ENCODE measurements at regions not wholly inside any gene's neighbourhood (a gene's known extent, or its start where the extent isn't known, plus 50 kb on each side); places are given as distances from the start of the nearest gene placed in this dataset.

DNA sequence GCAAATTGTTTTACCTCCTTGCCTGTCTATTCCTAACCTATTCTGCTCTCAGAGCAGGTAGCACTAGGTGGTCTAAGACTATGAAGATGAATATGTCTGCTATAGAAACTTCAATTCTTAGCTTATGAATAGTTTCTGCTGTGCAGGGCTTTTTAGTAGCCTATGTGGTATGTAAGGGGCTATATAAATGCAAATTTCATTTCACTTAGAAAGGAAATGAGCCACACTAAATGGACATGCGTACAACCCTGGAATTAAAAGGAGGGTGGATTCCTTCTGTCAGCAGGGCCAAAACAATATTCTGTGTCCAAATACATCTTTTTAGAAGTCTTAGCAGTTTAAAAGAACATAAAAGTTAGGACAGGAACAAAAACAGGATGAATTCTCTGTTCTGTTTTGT lies 163.9 kb upstream of the GEMIN8 start:
- no peak for TF ChIP-seq CCAR2 (optimal IDR thresholded peaks at IDR 0.05; ENCODE audit: low read depth, low read length)
- no peak for TF ChIP-seq NR2C2 (CRISPR knock-in tag; IDR thresholded peaks at IDR 0.05; ENCODE audit: borderline replicate concordance)
- no peak for TF ChIP-seq MIER3 (CRISPR knock-in tag; IDR thresholded peaks at IDR 0.05; ENCODE audit: borderline replicate concordance)
- TF ChIP-seq ZNF282 (IDR thresholded peaks at IDR 0.05; ENCODE audit: partially characterized antibody): no peak
- TF ChIP-seq EZH2 (conservative IDR thresholded peaks at IDR 0.05; ENCODE audit: low read depth, low read length): no peak
- TF ChIP-seq SMC3 (IDR thresholded peaks at IDR 0.05; ENCODE audit: low read length): no peak
- no peak for TF ChIP-seq ZNF224 (CRISPR knock-in tag; IDR thresholded peaks at IDR 0.05)
- no peak for TF ChIP-seq PAX8 (CRISPR knock-in tag; IDR thresholded peaks at IDR 0.05; ENCODE audit: borderline replicate concordance)
- TF ChIP-seq, protein P1, sequence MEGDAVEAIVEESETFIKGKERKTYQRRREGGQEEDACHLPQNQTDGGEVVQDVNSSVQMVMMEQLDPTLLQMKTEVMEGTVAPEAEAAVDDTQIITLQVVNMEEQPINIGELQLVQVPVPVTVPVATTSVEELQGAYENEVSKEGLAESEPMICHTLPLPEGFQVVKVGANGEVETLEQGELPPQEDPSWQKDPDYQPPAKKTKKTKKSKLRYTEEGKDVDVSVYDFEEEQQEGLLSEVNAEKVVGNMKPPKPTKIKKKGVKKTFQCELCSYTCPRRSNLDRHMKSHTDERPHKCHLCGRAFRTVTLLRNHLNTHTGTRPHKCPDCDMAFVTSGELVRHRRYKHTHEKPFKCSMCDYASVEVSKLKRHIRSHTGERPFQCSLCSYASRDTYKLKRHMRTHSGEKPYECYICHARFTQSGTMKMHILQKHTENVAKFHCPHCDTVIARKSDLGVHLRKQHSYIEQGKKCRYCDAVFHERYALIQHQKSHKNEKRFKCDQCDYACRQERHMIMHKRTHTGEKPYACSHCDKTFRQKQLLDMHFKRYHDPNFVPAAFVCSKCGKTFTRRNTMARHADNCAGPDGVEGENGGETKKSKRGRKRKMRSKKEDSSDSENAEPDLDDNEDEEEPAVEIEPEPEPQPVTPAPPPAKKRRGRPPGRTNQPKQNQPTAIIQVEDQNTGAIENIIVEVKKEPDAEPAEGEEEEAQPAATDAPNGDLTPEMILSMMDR (CRISPR knock-in tag; IDR thresholded peaks at IDR 0.05): no peak
- TF ChIP-seq, protein P2, sequence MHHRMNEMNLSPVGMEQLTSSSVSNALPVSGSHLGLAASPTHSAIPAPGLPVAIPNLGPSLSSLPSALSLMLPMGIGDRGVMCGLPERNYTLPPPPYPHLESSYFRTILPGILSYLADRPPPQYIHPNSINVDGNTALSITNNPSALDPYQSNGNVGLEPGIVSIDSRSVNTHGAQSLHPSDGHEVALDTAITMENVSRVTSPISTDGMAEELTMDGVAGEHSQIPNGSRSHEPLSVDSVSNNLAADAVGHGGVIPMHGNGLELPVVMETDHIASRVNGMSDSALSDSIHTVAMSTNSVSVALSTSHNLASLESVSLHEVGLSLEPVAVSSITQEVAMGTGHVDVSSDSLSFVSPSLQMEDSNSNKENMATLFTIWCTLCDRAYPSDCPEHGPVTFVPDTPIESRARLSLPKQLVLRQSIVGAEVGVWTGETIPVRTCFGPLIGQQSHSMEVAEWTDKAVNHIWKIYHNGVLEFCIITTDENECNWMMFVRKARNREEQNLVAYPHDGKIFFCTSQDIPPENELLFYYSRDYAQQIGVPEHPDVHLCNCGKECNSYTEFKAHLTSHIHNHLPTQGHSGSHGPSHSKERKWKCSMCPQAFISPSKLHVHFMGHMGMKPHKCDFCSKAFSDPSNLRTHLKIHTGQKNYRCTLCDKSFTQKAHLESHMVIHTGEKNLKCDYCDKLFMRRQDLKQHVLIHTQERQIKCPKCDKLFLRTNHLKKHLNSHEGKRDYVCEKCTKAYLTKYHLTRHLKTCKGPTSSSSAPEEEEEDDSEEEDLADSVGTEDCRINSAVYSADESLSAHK (CRISPR knock-in tag; IDR thresholded peaks at IDR 0.05; ENCODE audit: borderline replicate concordance): no peak
- no peak for TF ChIP-seq CEBPB (IDR thresholded peaks at IDR 0.05; ENCODE audit: borderline replicate concordance, low read depth, low read length)
- TF ChIP-seq POLR2A (IDR thresholded peaks at IDR 0.05; ENCODE audit: insufficient read depth in 1 of 2, low read depth in 2 of 2, low read length in 2 of 2): no peak
- no peak for TF ChIP-seq TAF15 (IDR thresholded peaks at IDR 0.05; ENCODE audit: low read depth, low read length, poor library complexity, severe bottlenecking)
- TF ChIP-seq ZKSCAN1 (IDR thresholded peaks at IDR 0.05; ENCODE audit: low read length): no peak
